Tibial artery (tissue), 4 donors: ENCODE measurements at regions not wholly inside any gene's neighbourhood (a gene's known extent, or its start where the extent isn't known, plus 50 kb on each side); places are given as distances from the start of the nearest gene placed in this dataset.
A peak's percentile ranks its signal among the peaks of the same experiment; 100 is the strongest.

Experiments used
- DNase-seq, 2 donors: peaks; one replicate each; pipeline ENCODE4 v3.0.0-alpha.2; 2019
- H3K27ac ChIP-seq, 2 donors: fragments of 200-600 bp; sonication (generic) in 1 of 2; 1 replicate in 1 of 2; 2 replicates in 1 of 2; pipeline ENCODE4 v1.5.1; 2018 to 2019; ENCODE audit warnings: mild to moderate bottlenecking in 1 of 2
- H3K27me3 ChIP-seq, 2 donors: fragments of 200-600 bp; sonication (generic) in 1 of 2; one replicate each; pipeline versions ENCODE4 v1.5.1 to v1.6.0; 2016 to 2019
- H3K36me3 ChIP-seq, 3 donors: fragments of 200-600 bp; sonication (generic) in 2 of 3; one replicate each; pipeline ENCODE4 v1.5.1; 2016 to 2019; ENCODE audit warnings: mild to moderate bottlenecking in 2 of 3
- H3K4me1 ChIP-seq, 4 donors: fragments of 200-600 bp; sonication (generic) in 2 of 4; 1 replicate in 3 of 4; 2 replicates in 1 of 4; pipeline ENCODE4 v1.5.1; 2016 to 2019
- H3K4me3 ChIP-seq, 2 donors: fragments of 200-600 bp; sonication (generic) in 1 of 2; 1 replicate in 1 of 2; 2 replicates in 1 of 2; pipeline ENCODE4 v1.5.1; 2018 to 2019; ENCODE audit warnings: mild to moderate bottlenecking in 2 of 2
- H3K9me3 ChIP-seq, 3 donors: fragments of 200-600 bp; sonication (generic) in 1 of 3; one replicate each; pipeline ENCODE4 v1.5.1; 2016 to 2019
- intact Hi-C: fragments of 100-400 bp; cut with DNase I; formaldehyde crosslinking; loops from one replicate; pipeline ENCODE4 v1.15.0; 2023; ENCODE audit warnings: low total_unique reads
- TF ChIP-seq, protein P1 (sequence below), 2 experiments: fragments of 200-600 bp in 1 of 2; fragments of 450-650 bp in 1 of 2; IDR thresholded peaks; one replicate each; pipeline ENCODE4 v1.5.1; 2017 to 2019; ENCODE audit warnings: antibody characterized with exemption in 2 of 2, mild to moderate bottlenecking in 1 of 2, moderate library complexity in 1 of 2

DNA sequence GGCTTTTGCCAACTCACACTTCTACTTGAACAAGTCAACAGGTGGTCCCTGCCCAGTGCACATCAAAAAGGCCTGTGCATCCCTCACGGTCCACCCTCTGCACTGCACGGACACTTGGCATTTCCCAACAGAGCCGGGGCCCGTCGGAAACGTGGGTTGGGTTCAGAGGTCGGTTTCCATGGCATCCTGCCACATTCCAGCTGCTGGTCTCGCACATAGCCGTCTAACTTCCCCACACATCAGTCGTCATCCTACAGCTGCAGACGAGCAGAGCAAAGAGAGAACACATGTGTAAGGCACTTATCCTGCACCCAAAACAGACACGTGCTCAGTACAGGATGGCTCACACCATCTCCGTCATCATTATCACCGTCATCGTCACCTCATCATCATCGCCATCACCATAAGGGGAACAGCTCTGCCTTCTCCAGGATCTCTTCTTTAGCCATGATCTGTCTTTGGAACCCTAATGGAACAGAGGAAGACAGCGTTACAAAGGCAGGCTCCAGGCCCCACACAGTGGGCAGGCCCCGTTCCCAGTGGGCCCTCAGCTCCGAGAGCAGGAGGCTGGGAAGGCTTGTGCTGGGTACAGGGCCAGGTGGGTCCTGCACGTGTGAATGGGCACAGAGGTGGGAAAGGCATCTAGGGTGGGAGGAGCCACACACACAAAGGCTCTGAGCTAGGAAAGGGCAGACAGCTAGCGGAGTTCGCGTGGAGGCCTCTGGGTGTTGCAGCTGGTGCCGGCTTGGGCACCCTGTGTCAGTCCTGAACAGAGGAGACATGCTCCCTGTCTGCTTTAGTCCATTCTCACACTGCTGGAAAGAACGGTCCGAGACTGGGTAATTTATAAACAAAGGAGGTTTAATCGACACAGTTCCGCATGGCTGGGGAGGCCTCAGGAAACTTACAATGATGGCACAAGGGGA is 170.8 kb upstream of the SOX1 start:
- no peaks in the 10 kb centered on the region for H3K4me1 ChIP-seq
- intact Hi-C loops: no loop called here
- peak in 1 of 2 donors; percentile 48 for DNase-seq

GRCh38 chr13:111897178-111897845 is 169.6 kb upstream of the SOX1 start:
- TF ChIP-seq, protein P1, sequence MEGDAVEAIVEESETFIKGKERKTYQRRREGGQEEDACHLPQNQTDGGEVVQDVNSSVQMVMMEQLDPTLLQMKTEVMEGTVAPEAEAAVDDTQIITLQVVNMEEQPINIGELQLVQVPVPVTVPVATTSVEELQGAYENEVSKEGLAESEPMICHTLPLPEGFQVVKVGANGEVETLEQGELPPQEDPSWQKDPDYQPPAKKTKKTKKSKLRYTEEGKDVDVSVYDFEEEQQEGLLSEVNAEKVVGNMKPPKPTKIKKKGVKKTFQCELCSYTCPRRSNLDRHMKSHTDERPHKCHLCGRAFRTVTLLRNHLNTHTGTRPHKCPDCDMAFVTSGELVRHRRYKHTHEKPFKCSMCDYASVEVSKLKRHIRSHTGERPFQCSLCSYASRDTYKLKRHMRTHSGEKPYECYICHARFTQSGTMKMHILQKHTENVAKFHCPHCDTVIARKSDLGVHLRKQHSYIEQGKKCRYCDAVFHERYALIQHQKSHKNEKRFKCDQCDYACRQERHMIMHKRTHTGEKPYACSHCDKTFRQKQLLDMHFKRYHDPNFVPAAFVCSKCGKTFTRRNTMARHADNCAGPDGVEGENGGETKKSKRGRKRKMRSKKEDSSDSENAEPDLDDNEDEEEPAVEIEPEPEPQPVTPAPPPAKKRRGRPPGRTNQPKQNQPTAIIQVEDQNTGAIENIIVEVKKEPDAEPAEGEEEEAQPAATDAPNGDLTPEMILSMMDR (IDR thresholded peaks at IDR 0.05): no peak
- Histone ChIP-seq H3K9me3 (no peaks in the 10 kb centered on the region), H3K4me3 (no peak overlapping the region), H3K4me1 (no peaks in the 10 kb centered on the region), H3K36me3 (no peaks in the 10 kb centered on the region), H3K27ac (no peak overlapping the region), H3K27me3 (peaks cover 0 to 26% of the 10 kb centered on the region in 2 donors)
- DNase-seq: peak in 1 of 2 donors; percentile 47
- intact Hi-C loops: no loop called here

More for the DNA sequence above, 170.8 kb upstream of the SOX1 start:
- Histone ChIP-seq H3K36me3 (no peaks in the 10 kb centered on the region), H3K9me3 (no peaks in the 10 kb centered on the region), H3K27me3 (peaks cover 0 to 23% of the 10 kb centered on the region in 2 donors), H3K4me3 (no peak overlapping the region), H3K27ac (no peak overlapping the region)
- TF ChIP-seq, protein P1 (IDR thresholded peaks at IDR 0.05): no peak

DNA sequence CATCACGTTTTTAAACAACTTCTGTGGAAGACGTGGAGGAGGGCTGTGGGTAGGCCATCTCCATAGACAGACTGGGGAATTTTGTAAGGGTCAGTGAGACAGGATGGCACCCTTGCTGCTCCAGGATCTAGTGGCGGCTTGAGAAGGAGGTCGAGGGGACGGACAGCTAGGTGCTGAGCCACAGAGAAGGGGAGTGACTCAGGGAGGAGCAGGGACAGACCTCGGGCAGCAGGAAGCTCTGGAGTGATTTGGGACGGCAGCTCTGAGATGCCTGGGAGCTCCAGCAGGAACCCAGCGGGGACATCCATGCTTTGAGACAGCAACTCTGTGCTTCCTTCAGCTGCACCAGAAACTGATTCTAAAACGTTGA is 169.1 kb upstream of the SOX1 start:
- no peak overlapping the region for H3K27ac ChIP-seq
- H3K27me3 ChIP-seq: peaks cover 0 to 23% of the 10 kb centered on the region in 2 donors
- no peaks in the 10 kb centered on the region for H3K4me1 ChIP-seq
- H3K9me3 ChIP-seq: no peaks in the 10 kb centered on the region
- intact Hi-C loops: no loop called here
- TF ChIP-seq, protein P1 (IDR thresholded peaks at IDR 0.05): no peak
- no peaks in the 10 kb centered on the region for H3K36me3 ChIP-seq
- DNase-seq: no peak
- H3K4me3 ChIP-seq: no peak overlapping the region

DNA sequence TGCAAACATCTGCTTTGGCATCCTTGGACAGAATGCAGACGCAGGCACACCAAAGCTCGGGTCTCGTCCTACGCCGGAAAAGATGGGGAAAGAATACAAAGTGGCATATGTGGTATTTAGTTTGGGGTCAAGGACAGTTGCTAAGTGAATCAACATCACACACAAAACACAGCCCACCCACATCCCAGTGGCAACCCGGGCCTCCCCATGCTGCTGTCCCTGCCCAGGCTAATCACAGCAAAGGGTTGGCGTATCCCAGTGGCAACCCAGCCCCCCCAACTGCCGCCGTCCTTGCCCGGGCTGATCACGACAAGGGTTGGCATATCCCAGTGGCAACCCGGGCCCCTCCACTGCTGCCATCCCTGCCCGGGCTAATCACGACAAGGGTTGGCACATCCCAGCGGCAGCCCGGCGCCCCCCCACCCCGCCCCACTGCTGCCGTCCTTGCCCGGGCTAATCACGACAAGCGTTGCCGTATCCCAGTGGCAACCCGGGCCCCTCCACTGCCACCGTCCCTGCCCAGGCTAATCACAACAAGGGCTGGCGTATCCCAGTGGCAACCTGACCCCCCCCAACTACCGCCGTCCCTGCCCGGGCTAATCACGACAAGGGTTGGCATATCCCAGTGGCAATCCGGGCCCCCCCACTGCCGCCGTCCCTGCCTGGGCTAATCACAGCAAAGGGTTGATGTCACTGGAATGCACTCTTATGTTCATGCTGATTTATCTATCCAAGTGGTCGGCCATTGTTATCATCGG is 167.8 kb upstream of the SOX1 start:
- Histone ChIP-seq H3K4me3 (no peak overlapping the region), H3K36me3 (no peaks in the 10 kb centered on the region), H3K27ac (no peak overlapping the region), H3K9me3 (no peaks in the 10 kb centered on the region), H3K4me1 (no peaks in the 10 kb centered on the region), H3K27me3 (peaks cover 0 to 10% of the 10 kb centered on the region in 2 donors)
- TF ChIP-seq, protein P1 (IDR thresholded peaks at IDR 0.05): no peak
- DNase-seq: no peak
- intact Hi-C loops: no loop called here

DNA sequence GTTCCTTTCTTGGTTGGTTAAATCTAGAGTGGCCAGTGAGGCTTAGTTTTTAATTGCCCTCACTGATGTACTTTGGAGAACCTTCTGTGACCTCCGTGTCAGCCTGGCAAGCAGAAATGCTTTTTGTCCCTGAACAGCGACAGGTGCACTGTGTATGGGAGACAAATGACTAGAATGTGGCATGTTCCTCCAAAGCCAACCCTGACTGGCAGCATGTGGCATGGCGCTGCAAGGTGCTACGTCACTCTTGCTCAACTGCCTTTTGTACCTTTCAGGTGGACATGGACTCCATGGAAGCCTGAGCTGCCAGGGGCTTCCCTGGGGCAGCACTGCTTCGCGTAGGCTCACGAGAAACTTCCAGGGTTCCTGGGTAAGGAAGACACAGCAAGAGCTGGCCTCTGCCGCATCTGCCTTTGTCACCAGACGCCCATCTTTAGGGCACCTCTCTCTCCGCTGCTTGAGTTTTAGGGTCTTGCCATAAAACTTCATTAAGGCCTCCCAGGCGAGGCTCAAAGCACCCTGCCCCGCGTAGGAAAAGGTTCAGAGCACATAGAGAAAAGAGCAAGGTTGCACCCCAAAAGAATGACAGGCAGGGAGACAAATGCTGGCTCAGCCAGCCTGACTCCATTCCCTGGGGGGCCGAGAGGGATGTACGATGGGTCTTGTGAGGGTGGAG is 167.1 kb upstream of the SOX1 start:
- H3K9me3 ChIP-seq: no peaks in the 10 kb centered on the region
- intact Hi-C loops: no loop called here
- H3K4me1 ChIP-seq: no peaks in the 10 kb centered on the region
- TF ChIP-seq, protein P1 (IDR thresholded peaks at IDR 0.05): no peak
- no peaks in the 10 kb centered on the region for H3K36me3 ChIP-seq
- H3K4me3 ChIP-seq: no peak overlapping the region
- H3K27me3 ChIP-seq: peaks cover 0 to 6% of the 10 kb centered on the region in 2 donors
- peak in 1 of 2 donors; percentile 42 for DNase-seq
- H3K27ac ChIP-seq: no peak overlapping the region
